ENCODE measurements at regions not wholly inside any gene's neighbourhood (a gene's known extent, or its start where the extent isn't known, plus 50 kb on each side); places are given as distances from the start of the nearest gene placed in this dataset.

- TF ChIP-seq NFYB (CRISPR knock-in tag; conservative IDR thresholded peaks at IDR 0.05; ENCODE audit: low read depth) = no peak
- no peak for TF ChIP-seq ZNF232 (CRISPR knock-in tag; IDR thresholded peaks at IDR 0.05)
- no peak for TF ChIP-seq ESRRA (CRISPR knock-in tag; IDR thresholded peaks at IDR 0.05; ENCODE audit: borderline replicate concordance)
- no peak for TF ChIP-seq CTCF (IDR thresholded peaks at IDR 0.05)
- no peak for TF ChIP-seq SP1 (CRISPR knock-in tag; conservative IDR thresholded peaks at IDR 0.05)
- TF ChIP-seq RELA (CRISPR knock-in tag; IDR thresholded peaks at IDR 0.05; ENCODE audit: borderline replicate concordance) = no peak
- TF ChIP-seq, protein P1, sequence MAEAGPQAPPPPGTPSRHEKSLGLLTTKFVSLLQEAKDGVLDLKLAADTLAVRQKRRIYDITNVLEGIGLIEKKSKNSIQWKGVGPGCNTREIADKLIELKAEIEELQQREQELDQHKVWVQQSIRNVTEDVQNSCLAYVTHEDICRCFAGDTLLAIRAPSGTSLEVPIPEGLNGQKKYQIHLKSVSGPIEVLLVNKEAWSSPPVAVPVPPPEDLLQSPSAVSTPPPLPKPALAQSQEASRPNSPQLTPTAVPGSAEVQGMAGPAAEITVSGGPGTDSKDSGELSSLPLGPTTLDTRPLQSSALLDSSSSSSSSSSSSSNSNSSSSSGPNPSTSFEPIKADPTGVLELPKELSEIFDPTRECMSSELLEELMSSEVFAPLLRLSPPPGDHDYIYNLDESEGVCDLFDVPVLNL (CRISPR knock-in tag; IDR thresholded peaks at IDR 0.05; ENCODE audit: borderline replicate concordance, low read depth) = no peak
- no peak for TF ChIP-seq FOXK1 (CRISPR knock-in tag; IDR thresholded peaks at IDR 0.05)
- TF ChIP-seq NFATC4 (CRISPR knock-in tag; IDR thresholded peaks at IDR 0.05) = no peak
- TF ChIP-seq GABPB1 (CRISPR knock-in tag; IDR thresholded peaks at IDR 0.05) = no peak
- no peak for TF ChIP-seq TEAD4 (CRISPR knock-in tag; IDR thresholded peaks at IDR 0.05)
Observed at GRCh38 chr4:11079171-11079570, 349.5 kb downstream of the HS3ST1 start.
